ENCODE measurements at regions not wholly inside any gene's neighbourhood (a gene's known extent, or its start where the extent isn't known, plus 50 kb on each side); places are given as distances from the start of the nearest gene placed in this dataset.

DNA sequence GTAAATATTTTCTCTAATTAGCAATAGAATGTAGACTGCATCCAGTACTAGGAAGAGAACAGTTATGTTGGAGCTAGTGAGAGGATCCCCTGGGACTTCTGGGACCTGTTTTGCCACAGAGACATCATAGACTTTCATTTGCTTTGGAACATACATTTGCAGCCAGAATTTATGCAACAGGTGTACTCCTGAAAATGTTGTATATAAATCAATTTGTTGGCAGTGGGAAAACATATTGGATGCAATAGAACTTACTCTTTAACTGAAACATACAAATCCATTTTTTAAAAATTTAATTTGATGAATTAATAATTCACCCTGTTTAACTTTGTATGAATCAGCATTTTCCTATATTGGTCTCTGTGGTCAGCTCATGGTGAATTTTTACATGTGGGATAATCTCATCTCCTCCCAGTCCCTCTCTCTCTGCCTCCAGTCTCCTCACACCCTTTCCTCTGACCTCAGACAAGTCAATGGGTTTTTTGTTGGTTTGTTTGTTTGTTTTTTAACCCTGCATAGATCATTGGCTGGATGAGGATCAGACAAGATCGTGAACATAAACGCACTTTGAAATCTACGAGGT, 263.0 kb downstream of the LPIN1 start:
- TF ChIP-seq GATA2 (IDR thresholded peaks at IDR 0.05; ENCODE audit: low read depth, low read length) (no peak), GATA3 (IDR thresholded peaks at IDR 0.05; ENCODE audit: low read depth, low read length) (no peak)

Data from SH-SY5Y (cell line).